SK-N-SH (cell line): ENCODE measurements at regions not wholly inside any gene's neighbourhood (a gene's known extent, or its start where the extent isn't known, plus 50 kb on each side); places are given as distances from the start of the nearest gene placed in this dataset.

ENCODE experiments used
- CTCF ChIA-PET: fragments of 300-600, 350-600 bp; formaldehyde crosslinking; extraction: SDS; loops from one replicate; lab custom pipeline; 2021; lab: Yijun Ruan, JAX
- POLR2A ChIA-PET: fragments of 350-600 bp; sonication (Branson Sonifier 250); formaldehyde crosslinking; extraction: SDS; loops from one replicate; lab custom pipeline; 2020; ENCODE audit warnings: antibody characterized with exemption, inconsistent platforms; lab: Yijun Ruan, JAX
- DNase-seq: peaks from one replicate; pipeline ENCODE4 v3.0.0; 2012
- H2AFZ ChIP-seq: fragments of 200-600 bp; sonication (generic); 2 replicates; pipeline ENCODE4 v1.8.1; 2016; ENCODE audit warnings: antibody characterized with exemption, mild to moderate bottlenecking, low read depth
- H3F3A ChIP-seq: fragments of 200-600 bp; sonication (generic); replicated peaks from 2 replicates; pipeline ENCODE3; 2016; ENCODE audit warnings: antibody characterized with exemption, mild to moderate bottlenecking; ENCODE audit not compliant: insufficient read depth
- H3K27ac ChIP-seq, 2 experiments: fragments of 200-500 bp in 1 of 2; fragments of 200-600 bp in 1 of 2; sonication (Bioruptor generic) in 1 of 2; sonication (generic), shearing (Covaris generic) in 1 of 2; 2 replicates each; pipeline versions ENCODE4 v1.5.1 to v1.6.1; 2014 to 2016; ENCODE audit warnings: low read depth in 2 of 2, inconsistent platforms in 1 of 2, low read length in 1 of 2, mild to moderate bottlenecking in 1 of 2, mixed read lengths in 1 of 2
- H3K27me3 ChIP-seq: fragments of 200-600 bp; sonication (generic), shearing (Covaris generic); 2 replicates; pipeline ENCODE4 v1.6.1; 2016; ENCODE audit warnings: mixed run types; ENCODE audit not compliant: insufficient read depth
- H3K36me3 ChIP-seq, 2 experiments: fragments of 200-500 bp in 1 of 2; fragments of 200-600 bp in 1 of 2; sonication (Bioruptor generic) in 1 of 2; sonication (generic) in 1 of 2; replicated peaks in 1 of 2; 2 replicates each; pipeline versions ENCODE3 to v1.5.1; 2014 to 2016; ENCODE audit warnings: low read length in 1 of 2, mild to moderate bottlenecking in 1 of 2; ENCODE audit not compliant: insufficient read depth in 2 of 2, control insufficient read depth in 1 of 2
- H3K4me1 ChIP-seq, 2 experiments: fragments of 200-500 bp in 1 of 2; fragments of 200-600 bp in 1 of 2; sonication (Bioruptor generic) in 1 of 2; sonication (generic), shearing (Covaris generic) in 1 of 2; 2 replicates each; pipeline versions ENCODE4 v1.5.1 to v1.6.1; 2014 to 2016; ENCODE audit warnings: low read depth in 1 of 2, low read length in 1 of 2, mixed run types in 1 of 2; ENCODE audit not compliant: insufficient read depth in 2 of 2, control insufficient read depth in 1 of 2
- H3K4me2 ChIP-seq: fragments of 200-600 bp; sonication (generic), shearing (Covaris generic); 2 replicates; pipeline ENCODE4 v1.6.1; 2017; ENCODE audit warnings: mixed run types
- H3K4me3 ChIP-seq, 2 experiments: fragments of 200-500 bp in 1 of 2; fragments of 200-600 bp in 1 of 2; sonication (Bioruptor generic) in 1 of 2; sonication (generic), shearing (Covaris generic) in 1 of 2; 2 replicates each; pipeline versions ENCODE4 v1.5.1 to v1.8.1; 2014 to 2016; ENCODE audit warnings: low read depth in 2 of 2, inconsistent platforms in 1 of 2, low read length in 1 of 2, mild to moderate bottlenecking in 1 of 2, mixed read lengths in 1 of 2, moderate library complexity in 1 of 2
- H3K79me2 ChIP-seq: fragments of 200-600 bp; sonication (generic); 2 replicates; pipeline ENCODE4 v1.8.1; 2017; ENCODE audit warnings: mild to moderate bottlenecking; ENCODE audit not compliant: insufficient read depth
- H3K9ac ChIP-seq: fragments of 200-600 bp; sonication (generic); 2 replicates; pipeline ENCODE4 v1.6.1; 2017; ENCODE audit warnings: mixed run types
- H3K9me2 ChIP-seq: fragments of 200-600 bp; sonication (generic); 2 replicates; pipeline ENCODE4 v1.6.1; 2017; ENCODE audit warnings: mixed run types
- H3K9me3 ChIP-seq: fragments of 200-600 bp; sonication (generic); 2 replicates; pipeline ENCODE4 v1.6.1; 2017; ENCODE audit warnings: mixed run types, mild to moderate bottlenecking, moderate library complexity
- H4K20me1 ChIP-seq: fragments of 200-600 bp; sonication (generic); 2 replicates; pipeline ENCODE4 v1.6.1; 2017; ENCODE audit warnings: mild to moderate bottlenecking, mixed run types; ENCODE audit not compliant: insufficient read depth
- CHD2 ChIP-seq: fragments of 150-350 bp; IDR thresholded peaks from 2 replicates; pipeline ENCODE4 v1.6.1; 2018; ENCODE audit warnings: low read length; ENCODE audit not compliant: partially characterized antibody
- ELF1 ChIP-seq: IDR thresholded peaks from 2 replicates; pipeline ENCODE4 v1.4.0; 2012
- FOSL2 ChIP-seq: IDR thresholded peaks from 2 replicates; pipeline ENCODE4 v1.4.0; 2012; ENCODE audit warnings: low read depth, mild to moderate bottlenecking, moderate library complexity, borderline replicate concordance
- FOXJ3 ChIP-seq: sonication (generic); formaldehyde crosslinking; IDR thresholded peaks from 2 replicates; pipeline ENCODE4 v1.5.1; 2020; ENCODE audit warnings: mild to moderate bottlenecking, missing genetic modification reagents
- FOXM1 ChIP-seq: IDR thresholded peaks from 2 replicates; pipeline ENCODE4 v1.4.0; 2012; ENCODE audit warnings: low read depth, mild to moderate bottlenecking
- GATA2 ChIP-seq: sonication (generic); formaldehyde crosslinking; IDR thresholded peaks from 2 replicates; pipeline ENCODE4 v1.5.0; 2020; ENCODE audit warnings: mild to moderate bottlenecking, missing genetic modification reagents
- JUND ChIP-seq: IDR thresholded peaks from 2 replicates; pipeline ENCODE4 v1.4.0; 2012
- MEF2A ChIP-seq: IDR thresholded peaks from 2 replicates; pipeline ENCODE4 v1.4.0; 2012; ENCODE audit warnings: low read depth, borderline replicate concordance
- MXI1 ChIP-seq: IDR thresholded peaks from 2 replicates; pipeline ENCODE4 v1.6.1; 2012; ENCODE audit warnings: mild to moderate bottlenecking, low read depth, low read length, improper control_type of control experiment
- NFIC ChIP-seq: IDR thresholded peaks from 2 replicates; pipeline ENCODE4 v1.4.0; 2012; ENCODE audit warnings: borderline replicate concordance
- NRF1 ChIP-seq: IDR thresholded peaks from 2 replicates; pipeline ENCODE4 v1.6.1; 2012; ENCODE audit warnings: low read depth, mild to moderate bottlenecking, low read length
- RAD21 ChIP-seq: IDR thresholded peaks from 2 replicates; pipeline ENCODE4 v1.6.1; 2012; ENCODE audit warnings: mild to moderate bottlenecking, low read length
- RCOR1 ChIP-seq: fragments of 150-350 bp; IDR thresholded peaks from 2 replicates; pipeline ENCODE4 v1.6.1; 2017; ENCODE audit warnings: antibody characterized with exemption, low read length
- RFX5 ChIP-seq: IDR thresholded peaks from 2 replicates; pipeline ENCODE4 v1.6.1; 2012; ENCODE audit warnings: mild to moderate bottlenecking, improper control_type of control experiment, low read length
- RXRA ChIP-seq: IDR thresholded peaks from 2 replicates; pipeline ENCODE4 v1.4.0; 2012; ENCODE audit warnings: low read depth, mild to moderate bottlenecking, borderline replicate concordance
- SIN3A ChIP-seq: IDR thresholded peaks from 2 replicates; pipeline ENCODE4 v1.6.1; 2012; ENCODE audit warnings: low read depth, mild to moderate bottlenecking, low read length, moderate library complexity, borderline replicate concordance
- TCF12 ChIP-seq: IDR thresholded peaks from 2 replicates; pipeline ENCODE4 v1.4.0; 2012
- TEAD4 ChIP-seq: IDR thresholded peaks from 2 replicates; pipeline ENCODE4 v1.4.0; 2012; ENCODE audit warnings: mild to moderate bottlenecking, borderline replicate concordance; ENCODE audit not compliant: insufficient read depth
- YY1 ChIP-seq: IDR thresholded peaks from 2 replicates; pipeline ENCODE4 v1.4.0; 2012; ENCODE audit warnings: low read depth, mild to moderate bottlenecking
- WGBS: methylation state at CpG from one replicate; pipeline ENCODE4 v1.1.6; 2017; ENCODE audit warnings: low lambda C conversion rate; 5-methylcytosine and 5-hydroxymethylcytosine counted together
- TF ChIP-seq, protein P1 (sequence below): IDR thresholded peaks from 2 replicates; pipeline ENCODE4 v1.4.0; 2012; ENCODE audit warnings: low read depth
- TF ChIP-seq, protein P2 (sequence below): IDR thresholded peaks from 2 replicates; pipeline ENCODE4 v1.6.1; 2012; ENCODE audit warnings: mild to moderate bottlenecking, low read depth, low read length, moderate library complexity

DNA sequence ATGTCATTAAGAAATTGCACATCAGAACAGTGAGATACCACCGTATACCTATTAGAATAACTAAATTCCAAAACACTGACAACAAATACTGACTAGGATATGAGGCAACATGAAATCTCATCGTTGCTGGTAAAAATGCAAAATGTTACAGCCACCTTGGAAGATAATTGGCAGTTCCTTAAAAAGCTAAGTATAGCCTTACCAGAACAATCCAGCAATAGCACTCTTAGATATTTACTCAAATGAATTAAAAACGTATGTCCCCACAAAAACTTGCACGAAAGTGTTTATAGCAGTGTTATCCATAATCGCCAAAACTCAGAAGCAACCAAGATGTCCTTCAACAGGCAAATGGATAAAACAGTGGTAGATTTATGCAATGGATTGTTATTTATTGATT is 241.7 kb downstream of the EPHA4 start:
- H3K4me3 ChIP-seq: no peak overlapping the region
- DNase-seq: no peak
- 6% methylated on average over 5 of the region's 5 CpGs for WGBS
- CTCF ChIA-PET: no interaction called here
- H3K4me2 ChIP-seq: no peak overlapping the region
- TF ChIP-seq SIN3A (no peak), GATA2 (CRISPR knock-in tag) (no peak), MEF2A (no peak)
- TF ChIP-seq, all 33 proteins: peak for 0
- H2AFZ ChIP-seq: no peak overlapping the region
- POLR2A ChIA-PET: no interaction called here
- H3K27ac ChIP-seq: no peak overlapping the region
- H3K27me3 ChIP-seq: no peaks in the 10 kb centered on the region
- H4K20me1 ChIP-seq: no peaks in the 10 kb centered on the region
- H3K4me1 ChIP-seq: peaks cover 0 to 2% of the 10 kb centered on the region in 2 experiments; a peak in 1 of 4 replicates
- H3K36me3 ChIP-seq: no peaks in the 10 kb centered on the region
- no peaks in the 10 kb centered on the region for H3F3A ChIP-seq
- H3K9me3 ChIP-seq: no peaks in the 10 kb centered on the region
- no peak overlapping the region for H3K9ac ChIP-seq
- no peaks in the 10 kb centered on the region for H3K79me2 ChIP-seq
- no peaks in the 10 kb centered on the region for H3K9me2 ChIP-seq

DNA sequence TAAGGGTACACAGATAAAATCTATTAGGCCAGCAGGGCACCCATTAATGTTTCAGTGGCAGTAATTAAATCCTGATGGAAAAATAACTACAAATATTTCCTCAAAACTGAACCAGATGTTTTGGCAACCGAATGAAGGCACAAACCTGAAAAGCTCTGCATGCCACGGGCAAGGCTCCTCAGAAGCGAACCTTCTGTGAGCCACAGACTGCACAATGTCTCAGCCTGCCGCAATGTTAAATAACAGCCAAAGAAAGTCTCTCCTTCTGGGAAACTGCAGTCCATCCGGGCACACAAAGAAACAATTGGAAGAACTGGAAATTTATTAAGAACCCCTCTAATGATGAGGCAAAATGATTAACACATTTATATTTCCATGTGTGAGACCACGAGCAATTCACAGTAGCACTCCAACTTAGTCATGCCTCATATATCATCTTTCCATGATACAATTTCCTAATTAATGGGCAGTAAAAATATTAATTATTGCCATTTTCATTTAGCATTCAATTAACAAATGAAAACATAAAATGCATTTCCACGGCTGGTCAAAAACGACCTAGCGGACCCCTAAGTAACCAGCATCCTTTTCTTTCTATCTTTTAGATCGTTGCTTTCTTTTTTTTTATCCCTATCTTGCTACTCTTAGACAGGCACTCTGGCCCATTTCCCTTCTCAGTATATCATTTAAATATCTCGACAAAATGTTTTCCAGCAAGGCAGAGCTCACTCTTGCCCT is 237.5 kb downstream of the EPHA4 start:
- H3K4me2 ChIP-seq: no peak overlapping the region
- H3K4me1 ChIP-seq: peaks cover 0 to 2% of the 10 kb centered on the region in 2 experiments; a peak in 1 of 4 replicates
- no peak overlapping the region for H3K4me3 ChIP-seq
- CTCF ChIA-PET: no interaction called here
- no peaks in the 10 kb centered on the region for H3K9me3 ChIP-seq
- POLR2A ChIA-PET: no interaction called here
- no peaks in the 10 kb centered on the region for H3K27me3 ChIP-seq
- 5% methylated on average over 11 of the region's 11 CpGs for WGBS
- no peaks in the 10 kb centered on the region for H3K9me2 ChIP-seq
- TF ChIP-seq NFIC: no peak
- TF ChIP-seq YY1: no peak
- TF ChIP-seq FOSL2: no peak
- TF ChIP-seq FOXJ3 (CRISPR knock-in tag): no peak
- TF ChIP-seq, protein P1, sequence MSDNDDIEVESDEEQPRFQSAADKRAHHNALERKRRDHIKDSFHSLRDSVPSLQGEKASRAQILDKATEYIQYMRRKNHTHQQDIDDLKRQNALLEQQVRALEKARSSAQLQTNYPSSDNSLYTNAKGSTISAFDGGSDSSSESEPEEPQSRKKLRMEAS: no peak
- TF ChIP-seq TEAD4: no peak
- TF ChIP-seq RFX5: no peak
- TF ChIP-seq JUND: no peak
- TF ChIP-seq SIN3A: no peak
- no peak for TF ChIP-seq RCOR1
- TF ChIP-seq ELF1: no peak
- no peak for TF ChIP-seq NRF1
- no peak for TF ChIP-seq TCF12
- TF ChIP-seq MEF2A: no peak
- TF ChIP-seq, protein P2, sequence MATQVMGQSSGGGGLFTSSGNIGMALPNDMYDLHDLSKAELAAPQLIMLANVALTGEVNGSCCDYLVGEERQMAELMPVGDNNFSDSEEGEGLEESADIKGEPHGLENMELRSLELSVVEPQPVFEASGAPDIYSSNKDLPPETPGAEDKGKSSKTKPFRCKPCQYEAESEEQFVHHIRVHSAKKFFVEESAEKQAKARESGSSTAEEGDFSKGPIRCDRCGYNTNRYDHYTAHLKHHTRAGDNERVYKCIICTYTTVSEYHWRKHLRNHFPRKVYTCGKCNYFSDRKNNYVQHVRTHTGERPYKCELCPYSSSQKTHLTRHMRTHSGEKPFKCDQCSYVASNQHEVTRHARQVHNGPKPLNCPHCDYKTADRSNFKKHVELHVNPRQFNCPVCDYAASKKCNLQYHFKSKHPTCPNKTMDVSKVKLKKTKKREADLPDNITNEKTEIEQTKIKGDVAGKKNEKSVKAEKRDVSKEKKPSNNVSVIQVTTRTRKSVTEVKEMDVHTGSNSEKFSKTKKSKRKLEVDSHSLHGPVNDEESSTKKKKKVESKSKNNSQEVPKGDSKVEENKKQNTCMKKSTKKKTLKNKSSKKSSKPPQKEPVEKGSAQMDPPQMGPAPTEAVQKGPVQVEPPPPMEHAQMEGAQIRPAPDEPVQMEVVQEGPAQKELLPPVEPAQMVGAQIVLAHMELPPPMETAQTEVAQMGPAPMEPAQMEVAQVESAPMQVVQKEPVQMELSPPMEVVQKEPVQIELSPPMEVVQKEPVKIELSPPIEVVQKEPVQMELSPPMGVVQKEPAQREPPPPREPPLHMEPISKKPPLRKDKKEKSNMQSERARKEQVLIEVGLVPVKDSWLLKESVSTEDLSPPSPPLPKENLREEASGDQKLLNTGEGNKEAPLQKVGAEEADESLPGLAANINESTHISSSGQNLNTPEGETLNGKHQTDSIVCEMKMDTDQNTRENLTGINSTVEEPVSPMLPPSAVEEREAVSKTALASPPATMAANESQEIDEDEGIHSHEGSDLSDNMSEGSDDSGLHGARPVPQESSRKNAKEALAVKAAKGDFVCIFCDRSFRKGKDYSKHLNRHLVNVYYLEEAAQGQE: no peak
- TF ChIP-seq RAD21: no peak
- no peak for TF ChIP-seq FOXM1
- TF ChIP-seq CHD2: no peak
- no peak for TF ChIP-seq RXRA
- no peak for TF ChIP-seq MXI1
- TF ChIP-seq, all 33 proteins: peak for 0
- Histone ChIP-seq H4K20me1 (no peaks in the 10 kb centered on the region), H3K36me3 (no peaks in the 10 kb centered on the region), H3K9ac (no peak overlapping the region), H3K79me2 (no peaks in the 10 kb centered on the region), H3K27ac (no peak overlapping the region), H2AFZ (no peak overlapping the region), H3F3A (no peaks in the 10 kb centered on the region)
- DNase-seq: no peak
